ENCODE measurements at regions not wholly inside any gene's neighbourhood (a gene's known extent, or its start where the extent isn't known, plus 50 kb on each side); places are given as distances from the start of the nearest gene placed in this dataset.

DNA sequence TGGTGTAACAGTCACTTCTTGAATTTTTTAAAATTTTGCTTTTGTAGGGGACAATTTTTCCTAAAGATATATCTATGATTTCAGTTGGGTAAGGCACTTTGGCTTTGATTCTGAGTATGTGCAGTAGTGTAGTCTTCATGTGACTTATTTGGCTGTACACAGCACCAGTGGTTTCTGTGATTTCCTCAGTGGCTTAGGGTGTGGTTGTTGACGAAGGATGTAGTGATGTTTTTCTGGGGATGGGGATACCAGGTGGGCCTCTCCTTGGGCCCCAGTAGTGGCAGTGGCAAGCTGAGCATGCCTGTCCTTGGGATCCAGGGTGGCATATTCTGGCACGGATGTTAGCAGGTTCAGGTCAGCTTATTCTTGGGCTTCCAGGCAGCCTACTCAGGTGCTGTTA lies 364.9 kb upstream of the CADM1 start:
- no peaks in the 10 kb centered on the region for H3K36me3 ChIP-seq
- intact Hi-C loops (cut with DNase I) = no loop called here
- TF ChIP-seq, protein P1, sequence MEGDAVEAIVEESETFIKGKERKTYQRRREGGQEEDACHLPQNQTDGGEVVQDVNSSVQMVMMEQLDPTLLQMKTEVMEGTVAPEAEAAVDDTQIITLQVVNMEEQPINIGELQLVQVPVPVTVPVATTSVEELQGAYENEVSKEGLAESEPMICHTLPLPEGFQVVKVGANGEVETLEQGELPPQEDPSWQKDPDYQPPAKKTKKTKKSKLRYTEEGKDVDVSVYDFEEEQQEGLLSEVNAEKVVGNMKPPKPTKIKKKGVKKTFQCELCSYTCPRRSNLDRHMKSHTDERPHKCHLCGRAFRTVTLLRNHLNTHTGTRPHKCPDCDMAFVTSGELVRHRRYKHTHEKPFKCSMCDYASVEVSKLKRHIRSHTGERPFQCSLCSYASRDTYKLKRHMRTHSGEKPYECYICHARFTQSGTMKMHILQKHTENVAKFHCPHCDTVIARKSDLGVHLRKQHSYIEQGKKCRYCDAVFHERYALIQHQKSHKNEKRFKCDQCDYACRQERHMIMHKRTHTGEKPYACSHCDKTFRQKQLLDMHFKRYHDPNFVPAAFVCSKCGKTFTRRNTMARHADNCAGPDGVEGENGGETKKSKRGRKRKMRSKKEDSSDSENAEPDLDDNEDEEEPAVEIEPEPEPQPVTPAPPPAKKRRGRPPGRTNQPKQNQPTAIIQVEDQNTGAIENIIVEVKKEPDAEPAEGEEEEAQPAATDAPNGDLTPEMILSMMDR (IDR thresholded peaks at IDR 0.05) = no peak
- no peak for TF ChIP-seq POLR2A (IDR thresholded peaks at IDR 0.05)
- no peak for TF ChIP-seq POLR2AphosphoS5 (IDR thresholded peaks at IDR 0.05)

DNA sequence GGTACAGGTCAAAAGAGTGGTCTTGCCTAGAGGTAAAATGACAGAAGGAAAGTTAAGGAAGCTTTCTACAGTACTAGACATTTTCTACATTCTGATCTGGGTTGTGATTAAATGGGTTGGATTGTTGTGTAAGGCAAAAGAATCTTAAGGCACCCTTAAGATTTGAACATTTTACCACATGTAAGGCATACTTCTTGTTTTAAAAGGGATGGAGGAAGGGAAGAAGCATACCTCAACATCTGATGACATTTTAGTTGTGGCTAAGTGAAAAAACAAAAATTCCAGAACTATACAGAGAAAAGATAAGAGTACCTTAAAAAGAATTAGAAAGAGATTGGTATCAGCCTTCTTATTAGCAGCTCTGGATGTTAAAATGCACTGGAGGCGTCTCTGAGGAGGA lies 356.0 kb upstream of the CADM1 start:
- Histone ChIP-seq H3K27ac (no peak overlapping the region), H3K27me3 (replicated peaks; ENCODE audit: insufficient read depth) (no peaks in the 10 kb centered on the region), H3K36me3 (no peaks in the 10 kb centered on the region), H3K9me3 (no peaks in the 10 kb centered on the region), H3K4me1 (replicated peaks) (no peaks in the 10 kb centered on the region), H3K4me3 (no peak overlapping the region)
- TF ChIP-seq, protein P1 (IDR thresholded peaks at IDR 0.05) = no peak
- no peak for TF ChIP-seq POLR2A (IDR thresholded peaks at IDR 0.05)
- no peak for TF ChIP-seq POLR2AphosphoS5 (IDR thresholded peaks at IDR 0.05)
- 88% methylated on average over 1 of the region's 1 CpG for WGBS
- DNase-seq (ENCODE audit: low spot score) = no peak
- intact Hi-C loops (cut with DNase I) = no loop called here

More for the DNA sequence above, 364.9 kb upstream of the CADM1 start:
- no peaks in the 10 kb centered on the region for H3K9me3 ChIP-seq
- no peak for DNase-seq (ENCODE audit: low spot score)
- H3K27ac ChIP-seq = no peak overlapping the region
- WGBS = 97% methylated on average over 2 of the region's 2 CpGs
- H3K4me3 ChIP-seq = no peak overlapping the region
- H3K4me1 ChIP-seq (replicated peaks) = no peaks in the 10 kb centered on the region
- H3K27me3 ChIP-seq (replicated peaks; ENCODE audit: insufficient read depth) = no peaks in the 10 kb centered on the region

DNA sequence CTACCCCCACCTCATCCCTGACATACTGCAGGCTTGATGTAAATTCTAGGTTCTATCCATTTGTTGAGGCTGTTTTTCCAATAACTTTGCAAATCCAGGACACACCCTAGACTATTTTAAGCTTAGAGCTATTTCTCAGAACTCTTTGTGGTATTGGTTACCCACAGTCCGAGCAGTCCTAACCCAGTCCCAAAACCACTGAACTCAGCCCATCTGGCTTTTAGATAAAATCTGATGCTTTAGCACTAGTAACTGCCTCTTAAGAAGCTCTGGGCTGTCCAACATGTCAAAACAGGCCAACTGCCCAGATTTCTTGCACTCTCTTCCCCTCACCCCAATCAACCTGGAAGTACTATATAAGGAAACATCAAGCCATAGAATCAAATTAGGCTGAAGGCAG lies 344.4 kb upstream of the CADM1 start:
- Histone ChIP-seq H3K27ac (no peak overlapping the region), H3K9me3 (no peaks in the 10 kb centered on the region), H3K27me3 (replicated peaks; ENCODE audit: insufficient read depth) (no peaks in the 10 kb centered on the region), H3K4me3 (no peak overlapping the region), H3K36me3 (no peaks in the 10 kb centered on the region), H3K4me1 (replicated peaks) (peaks cover 5% of the 10 kb centered on the region)
- intact Hi-C loops (cut with DNase I) = no loop called here
- no peak for DNase-seq (ENCODE audit: low spot score)
- 8% methylated on average over 1 of the region's 1 CpG for WGBS
- no peak for TF ChIP-seq POLR2AphosphoS5 (IDR thresholded peaks at IDR 0.05)
- TF ChIP-seq POLR2A (IDR thresholded peaks at IDR 0.05) = no peak
- TF ChIP-seq, protein P1 (IDR thresholded peaks at IDR 0.05) = no peak

DNA sequence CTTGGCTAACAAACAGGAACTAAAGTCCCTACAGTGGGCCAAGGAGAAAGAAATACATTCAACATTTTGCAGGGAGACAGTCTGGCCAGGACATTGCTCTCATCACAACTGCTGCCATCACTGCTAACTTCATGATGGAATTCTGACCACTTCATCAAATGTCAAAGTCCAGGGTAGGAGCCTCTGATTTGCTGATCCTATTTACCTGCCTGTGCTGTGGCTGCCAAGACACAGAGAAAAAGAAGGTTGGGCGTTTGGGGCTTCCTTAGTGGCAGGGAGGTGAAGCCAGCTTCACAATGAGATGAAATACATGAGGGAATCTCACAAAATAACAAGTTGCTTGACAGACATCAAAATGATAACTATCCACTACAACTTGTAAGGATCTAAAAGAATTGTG lies 343.9 kb upstream of the CADM1 start:
- H3K27ac ChIP-seq = no peak overlapping the region
- intact Hi-C loops (cut with DNase I) = no loop called here
- no peaks in the 10 kb centered on the region for H3K9me3 ChIP-seq
- H3K4me3 ChIP-seq = no peak overlapping the region
- no peaks in the 10 kb centered on the region for H3K36me3 ChIP-seq
- 9% methylated on average over 1 of the region's 1 CpG for WGBS
- TF ChIP-seq POLR2AphosphoS5 (IDR thresholded peaks at IDR 0.05) (no peak), POLR2A (IDR thresholded peaks at IDR 0.05) (no peak)
- TF ChIP-seq, protein P1 (IDR thresholded peaks at IDR 0.05) = no peak
- H3K4me1 ChIP-seq (replicated peaks) = peaks cover 5% of the 10 kb centered on the region
- no peak for DNase-seq (ENCODE audit: low spot score)
- H3K27me3 ChIP-seq (replicated peaks; ENCODE audit: insufficient read depth) = no peaks in the 10 kb centered on the region

DNA sequence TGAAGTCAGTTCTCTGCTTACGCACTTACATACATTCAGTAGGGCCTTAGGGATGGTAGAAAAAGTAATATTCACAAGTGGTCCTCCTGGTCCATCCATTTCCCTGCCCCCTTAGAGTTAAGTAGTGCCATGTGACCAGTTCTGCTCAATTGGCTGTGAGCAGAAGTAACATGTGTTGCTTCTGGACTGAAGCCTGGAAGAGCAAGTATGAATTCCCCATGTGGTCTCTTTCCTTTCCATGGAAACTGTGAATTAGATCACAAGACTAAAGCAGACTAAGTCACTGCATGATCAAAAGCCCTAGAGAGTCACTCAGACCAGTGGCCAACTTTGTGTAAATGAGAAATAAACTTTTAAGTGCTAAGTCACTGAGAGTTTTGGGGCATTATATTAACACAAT lies 341.7 kb upstream of the CADM1 start:
- intact Hi-C loops (cut with DNase I) = no loop called here
- H3K27me3 ChIP-seq (replicated peaks; ENCODE audit: insufficient read depth) = no peaks in the 10 kb centered on the region
- no peak overlapping the region for H3K4me3 ChIP-seq
- 100% methylated on average over 1 of the region's 1 CpG for WGBS
- peaks cover 5% of the 10 kb centered on the region for H3K4me1 ChIP-seq (replicated peaks)
- DNase-seq (ENCODE audit: low spot score) = no peak
- no peak for TF ChIP-seq POLR2AphosphoS5 (IDR thresholded peaks at IDR 0.05)
- no peak for TF ChIP-seq POLR2A (IDR thresholded peaks at IDR 0.05)
- TF ChIP-seq, protein P1 (IDR thresholded peaks at IDR 0.05) = no peak
- H3K36me3 ChIP-seq = no peaks in the 10 kb centered on the region
- H3K9me3 ChIP-seq = no peaks in the 10 kb centered on the region
- H3K27ac ChIP-seq = no peak overlapping the region

Measured in prostate gland (tissue), 2 donors.